Vagina (tissue), 2 donors: ENCODE measurements at regions not wholly inside any gene's neighbourhood (a gene's known extent, or its start where the extent isn't known, plus 50 kb on each side); places are given as distances from the start of the nearest gene placed in this dataset.

Source experiments
- CTCF ChIP-seq, 3 experiments: fragments of 450-650 bp in 2 of 3; fragments of 200-600 bp in 1 of 3; sonication (generic) in 1 of 3; IDR thresholded peaks; one replicate each; pipeline ENCODE4 v1.5.1; 2017 to 2019; ENCODE audit warnings: antibody characterized with exemption in 3 of 3, mild to moderate bottlenecking in 2 of 3, moderate library complexity in 2 of 3
- POLR2A ChIP-seq, 2 donors: fragments of 450-650 bp; IDR thresholded peaks; one replicate each; pipeline ENCODE4 v1.6.1; 2017; ENCODE audit warnings: antibody characterized with exemption in 2 of 2, mild to moderate bottlenecking in 2 of 2, moderate library complexity in 2 of 2
- POLR2AphosphoS5 ChIP-seq, 2 donors: sonication (generic); formaldehyde crosslinking; IDR thresholded peaks; one replicate each; pipeline ENCODE4 v1.9.0; 2017; ENCODE audit warnings: antibody characterized with exemption in 2 of 2, mild to moderate bottlenecking in 2 of 2, low read depth in 1 of 2; ENCODE audit not compliant: insufficient read depth in 1 of 2

GRCh38 chr11:105381941-105382340, 227.9 kb upstream of the GRIA4 start:
- no peak for TF ChIP-seq CTCF (IDR thresholded peaks at IDR 0.05)
- TF ChIP-seq POLR2A (IDR thresholded peaks at IDR 0.05), result no peak
- no peak for TF ChIP-seq POLR2AphosphoS5 (IDR thresholded peaks at IDR 0.05; ENCODE audit: insufficient read depth in 1 of 2, low read depth in 1 of 2)
